ENCODE measurements at regions not wholly inside any gene's neighbourhood (a gene's known extent, or its start where the extent isn't known, plus 50 kb on each side); places are given as distances from the start of the nearest gene placed in this dataset.
A peak's percentile ranks its signal among the peaks of the same experiment; 100 is the strongest.

GRCh38 chrX:44025555-44025954 lies 52.4 kb upstream of the NDP start:
- peak; percentile 5 for DNase-seq (ENCODE audit: low spot score)
- H3K27ac ChIP-seq (ENCODE audit: low read depth, low read length, poor library complexity, severe bottlenecking): no peak overlapping the region
- intact Hi-C loops (cut with micrococcal nuclease; ENCODE audit: unreplicated experiment): no loop called here
- no peaks in the 10 kb centered on the region for H3K27me3 ChIP-seq (replicated peaks; ENCODE audit: insufficient read depth, low read depth, low read length, poor library complexity)
- no peaks in the 10 kb centered on the region for H3K36me3 ChIP-seq (ENCODE audit: insufficient read depth, low read length, poor library complexity, severe bottlenecking)
- no TSS peak for BruUV-seq (replicated peaks)
- TF ChIP-seq, protein P1, sequence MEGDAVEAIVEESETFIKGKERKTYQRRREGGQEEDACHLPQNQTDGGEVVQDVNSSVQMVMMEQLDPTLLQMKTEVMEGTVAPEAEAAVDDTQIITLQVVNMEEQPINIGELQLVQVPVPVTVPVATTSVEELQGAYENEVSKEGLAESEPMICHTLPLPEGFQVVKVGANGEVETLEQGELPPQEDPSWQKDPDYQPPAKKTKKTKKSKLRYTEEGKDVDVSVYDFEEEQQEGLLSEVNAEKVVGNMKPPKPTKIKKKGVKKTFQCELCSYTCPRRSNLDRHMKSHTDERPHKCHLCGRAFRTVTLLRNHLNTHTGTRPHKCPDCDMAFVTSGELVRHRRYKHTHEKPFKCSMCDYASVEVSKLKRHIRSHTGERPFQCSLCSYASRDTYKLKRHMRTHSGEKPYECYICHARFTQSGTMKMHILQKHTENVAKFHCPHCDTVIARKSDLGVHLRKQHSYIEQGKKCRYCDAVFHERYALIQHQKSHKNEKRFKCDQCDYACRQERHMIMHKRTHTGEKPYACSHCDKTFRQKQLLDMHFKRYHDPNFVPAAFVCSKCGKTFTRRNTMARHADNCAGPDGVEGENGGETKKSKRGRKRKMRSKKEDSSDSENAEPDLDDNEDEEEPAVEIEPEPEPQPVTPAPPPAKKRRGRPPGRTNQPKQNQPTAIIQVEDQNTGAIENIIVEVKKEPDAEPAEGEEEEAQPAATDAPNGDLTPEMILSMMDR (conservative IDR thresholded peaks at IDR 0.05; ENCODE audit: low read depth, low read length): no peak
- no peak for TF ChIP-seq EZH2 (IDR thresholded peaks at IDR 0.05; ENCODE audit: borderline replicate concordance, low read depth, low read length, poor library complexity, severe bottlenecking)
- POLR2A ChIA-PET (ENCODE audit: low non-redundant PET): no interaction called here
- no peak overlapping the region for H3K4me3 ChIP-seq (ENCODE audit: low read depth, low read length, poor library complexity, severe bottlenecking)
- no peaks in the 10 kb centered on the region for H3K9me3 ChIP-seq (ENCODE audit: low read depth, low read length, poor library complexity, severe bottlenecking)
- H3K4me1 ChIP-seq (ENCODE audit: insufficient read depth, low read length, poor library complexity, severe bottlenecking): no peaks in the 10 kb centered on the region
- CTCF ChIA-PET: interaction anchor here (0.6 to 1.3 kb wide), 2 partner anchors 9 to 67 kb away, joined by 3 to 4 read pairs; no protein-coding TSS in a partner anchor
